HL-60 (cell line): ENCODE measurements at regions not wholly inside any gene's neighbourhood (a gene's known extent, or its start where the extent isn't known, plus 50 kb on each side); places are given as distances from the start of the nearest gene placed in this dataset.

ENCODE experiments used
- CTCF ChIP-seq: IDR thresholded peaks from one replicate; pipeline ENCODE4 v1.5.1; 2011; ENCODE audit warnings: low read length, control low read depth, inconsistent platforms; ENCODE audit not compliant: insufficient read depth
- GABPA ChIP-seq: IDR thresholded peaks from 2 replicates; pipeline ENCODE4 v1.6.1; 2012; ENCODE audit warnings: low read depth
- POLR2AphosphoS5 ChIP-seq: IDR thresholded peaks from 2 replicates; pipeline ENCODE4 v1.6.1; 2012; ENCODE audit warnings: low read depth
- REST ChIP-seq: IDR thresholded peaks from 2 replicates; pipeline ENCODE4 v1.6.1; 2012; ENCODE audit warnings: low read depth; ENCODE audit not compliant: insufficient replicate concordance

- no peak for TF ChIP-seq CTCF
- no peak for TF ChIP-seq REST
- no peak for TF ChIP-seq GABPA
- TF ChIP-seq POLR2AphosphoS5, result no peak
These were observed 101.2 kb downstream of the HDGFL1 start for GRCh38 chr6:22670605-22671004.
